ENCODE measurements at regions not wholly inside any gene's neighbourhood (a gene's known extent, or its start where the extent isn't known, plus 50 kb on each side); places are given as distances from the start of the nearest gene placed in this dataset.

DNA sequence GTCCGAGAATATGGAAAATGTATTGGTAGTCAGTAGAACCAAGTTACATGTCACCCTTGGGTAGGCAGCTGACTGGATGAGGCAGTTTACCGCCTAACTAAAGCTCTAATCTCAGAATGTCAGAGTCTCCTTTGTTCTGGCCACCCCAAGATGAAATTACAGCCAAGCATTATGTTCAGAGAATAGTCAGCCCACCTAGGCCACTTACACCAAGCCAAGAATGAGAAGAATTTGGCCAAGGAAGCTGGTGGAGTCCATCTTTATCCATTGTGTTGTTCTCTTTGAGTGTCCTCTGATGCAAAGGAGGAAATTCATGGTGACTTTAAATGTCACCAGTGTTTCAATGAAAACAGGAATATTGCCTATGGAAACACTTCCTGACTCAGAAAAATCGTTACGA, 275.1 kb upstream of the MAP3K1 start:
- no peak for DNase-seq

DNA sequence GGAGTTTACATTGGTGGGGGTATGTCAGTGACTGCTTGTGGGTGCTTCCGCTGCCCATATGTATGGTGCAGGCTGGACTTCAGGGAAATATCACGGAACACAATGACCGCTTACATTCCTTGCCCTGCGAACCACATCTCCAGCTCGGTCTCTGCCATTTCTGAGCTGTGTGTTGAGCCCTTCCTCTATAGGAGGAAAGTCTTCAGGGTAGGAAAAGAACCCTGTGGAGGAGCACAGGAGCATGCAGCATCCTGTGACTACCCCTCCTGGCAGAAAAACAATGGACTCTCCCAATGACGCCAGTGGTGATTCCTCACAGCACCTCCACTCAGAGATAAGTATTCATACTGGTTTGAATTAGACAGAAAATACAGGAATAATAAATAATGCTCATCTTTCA, 276.8 kb upstream of the MAP3K1 start:
- no peak for DNase-seq

DNA sequence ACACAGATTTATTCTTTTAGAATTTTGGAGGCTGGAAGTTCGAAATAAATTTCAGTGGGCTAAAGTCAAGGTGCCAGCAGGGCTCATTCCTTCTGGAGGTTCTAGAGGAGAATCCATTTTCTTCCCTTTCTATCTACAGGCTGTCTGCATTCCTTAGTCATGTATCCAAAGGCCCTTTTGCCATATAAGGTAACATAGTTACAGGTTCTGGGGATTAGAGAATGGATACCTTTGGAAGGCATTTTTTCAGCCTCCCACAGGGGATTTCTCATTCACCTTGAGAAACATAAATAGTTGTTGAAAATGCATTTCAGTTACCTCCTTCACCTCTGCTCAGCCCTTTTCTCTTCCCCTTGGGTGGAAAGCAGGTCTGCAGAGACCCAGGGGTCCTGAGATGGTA, 280.0 kb upstream of the MAP3K1 start:
- DNase-seq, result no peak

DNA sequence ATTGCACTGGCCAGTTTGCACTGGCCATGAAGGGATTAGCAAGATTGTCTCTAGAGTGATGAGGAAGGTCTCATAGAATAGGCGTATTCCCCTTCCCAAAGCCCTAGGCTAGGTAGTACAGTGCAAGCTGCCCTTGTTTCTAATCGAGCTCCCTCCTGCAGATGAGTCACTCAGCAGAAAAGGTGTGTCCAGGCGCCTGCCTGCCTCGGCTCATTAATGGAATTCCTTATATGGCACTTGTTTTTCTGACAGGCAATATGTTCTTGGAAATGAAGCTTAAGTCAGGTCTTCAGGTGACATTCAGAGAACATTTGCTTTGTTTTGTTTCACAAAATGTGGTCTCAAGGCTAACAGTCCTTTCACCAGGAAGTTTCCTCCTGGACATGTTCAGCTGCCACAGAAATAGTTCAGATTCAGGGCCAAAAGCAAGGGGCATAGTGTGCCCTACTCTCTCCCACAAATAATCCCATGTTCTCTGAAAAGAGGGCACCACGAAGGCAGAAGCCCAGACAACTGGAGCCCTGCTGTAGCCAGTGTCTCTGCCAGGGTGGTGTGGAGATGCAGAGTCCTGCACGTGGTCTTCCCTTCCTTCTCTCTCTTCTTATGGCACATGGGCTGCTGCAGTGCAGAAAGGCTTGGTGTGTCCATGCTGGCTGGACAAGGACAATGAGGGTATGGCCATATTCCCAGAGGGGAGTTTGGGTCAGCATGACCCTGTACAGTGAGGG, 281.1 kb upstream of the MAP3K1 start:
- DNase-seq, result peak; percentile 70

DNA sequence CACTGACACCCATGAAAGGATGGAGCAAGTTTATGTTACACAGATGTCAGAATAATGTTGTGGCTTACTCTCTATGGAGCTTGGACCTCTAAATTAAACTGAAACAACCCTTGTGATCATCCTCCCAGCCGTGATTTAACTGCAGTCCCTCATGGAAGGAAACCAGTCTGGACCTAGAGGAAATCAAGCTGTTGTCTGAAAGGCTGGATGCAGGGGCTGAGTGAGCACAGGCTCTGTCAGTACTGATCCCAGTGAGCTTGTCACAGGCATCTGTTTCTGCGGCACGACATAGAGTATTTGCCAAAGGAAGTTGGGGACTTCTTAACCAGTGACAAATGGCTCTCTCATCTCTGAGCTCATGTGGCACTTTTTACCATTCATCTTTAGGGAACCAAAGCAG, 282.9 kb upstream of the MAP3K1 start:
- no peak for DNase-seq

DNA sequence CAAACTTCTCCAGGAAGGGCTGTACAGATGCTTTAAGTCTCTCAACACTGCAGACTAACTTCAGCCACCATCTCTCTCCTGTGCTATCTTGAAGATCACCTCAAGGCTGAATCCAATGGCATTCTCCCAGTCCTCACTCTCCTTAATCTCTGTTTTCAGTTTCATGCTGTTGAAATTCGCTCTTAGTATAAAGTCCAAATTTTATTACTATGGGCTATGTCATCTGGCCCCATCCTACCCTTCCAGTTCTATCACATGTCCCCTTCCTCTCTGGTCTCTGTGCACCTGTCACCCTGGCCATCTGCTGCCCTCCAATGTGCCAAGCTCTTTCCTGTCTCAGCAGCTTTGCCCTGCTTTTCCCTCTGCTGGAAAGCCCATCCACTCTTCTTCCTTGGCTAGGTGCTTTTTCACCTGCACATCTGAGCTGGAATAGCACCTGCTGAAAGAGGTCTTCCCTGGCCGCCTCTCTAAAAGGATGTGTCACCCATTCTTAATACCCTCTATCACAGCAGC, 284.7 kb upstream of the MAP3K1 start:
- DNase-seq, result no peak

DNA sequence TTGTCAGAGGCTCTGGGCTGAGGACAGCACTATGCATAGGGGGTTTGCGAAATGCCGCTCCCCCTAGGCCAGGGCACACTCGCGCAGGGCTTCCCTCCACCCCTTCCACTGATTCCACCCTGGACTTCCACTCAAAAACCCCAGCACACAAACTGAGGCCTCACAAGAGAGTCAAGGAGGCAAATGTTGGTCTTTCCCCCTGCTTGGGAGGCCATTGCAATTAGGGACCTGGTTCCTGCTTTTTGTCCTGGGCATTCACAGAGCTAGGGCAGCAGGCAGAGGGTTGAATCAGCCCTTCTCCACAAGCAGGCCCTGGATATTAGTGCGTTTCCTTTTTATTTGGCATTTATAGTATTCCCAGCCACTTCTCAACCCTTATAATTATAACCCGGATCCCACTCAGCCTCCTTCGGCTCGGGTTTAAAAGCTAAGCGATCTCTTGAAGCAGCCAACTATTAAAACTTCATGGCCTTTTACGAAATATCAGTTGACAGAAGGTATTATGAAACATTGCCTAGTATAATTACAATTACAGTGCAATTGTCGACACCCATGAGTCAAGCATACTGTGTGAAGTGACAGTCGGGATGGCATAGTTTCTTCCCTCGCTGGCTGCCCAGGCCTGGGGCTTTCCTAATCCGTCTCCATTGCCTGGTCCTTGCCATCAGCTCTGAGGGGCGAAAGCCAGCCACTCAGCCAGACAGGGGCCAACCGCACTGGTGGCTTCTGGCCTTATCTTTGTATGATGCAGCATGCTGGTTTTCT, 285.5 kb upstream of the MAP3K1 start:
- DNase-seq, result no peak

DNA sequence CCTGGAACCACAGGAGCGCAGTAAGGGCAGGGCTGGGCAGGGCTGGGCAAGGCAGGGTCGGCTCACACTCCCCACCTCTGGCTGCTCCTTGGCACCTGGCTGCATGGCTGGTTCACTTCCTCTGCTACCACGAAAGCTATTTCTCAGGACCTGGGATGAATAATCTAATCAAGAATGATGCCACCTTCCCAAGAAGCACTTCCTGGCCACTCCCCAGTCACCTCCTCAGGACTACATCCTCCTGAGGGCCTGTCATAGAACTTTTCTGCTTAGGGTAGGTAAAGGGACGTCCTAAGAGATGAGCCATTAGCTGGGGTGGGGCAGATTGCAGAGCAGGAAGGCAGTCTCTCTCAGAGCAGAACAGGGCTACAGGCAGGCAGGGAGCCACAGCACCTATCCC, 288.2 kb upstream of the MAP3K1 start:
- no peak for DNase-seq

DNA sequence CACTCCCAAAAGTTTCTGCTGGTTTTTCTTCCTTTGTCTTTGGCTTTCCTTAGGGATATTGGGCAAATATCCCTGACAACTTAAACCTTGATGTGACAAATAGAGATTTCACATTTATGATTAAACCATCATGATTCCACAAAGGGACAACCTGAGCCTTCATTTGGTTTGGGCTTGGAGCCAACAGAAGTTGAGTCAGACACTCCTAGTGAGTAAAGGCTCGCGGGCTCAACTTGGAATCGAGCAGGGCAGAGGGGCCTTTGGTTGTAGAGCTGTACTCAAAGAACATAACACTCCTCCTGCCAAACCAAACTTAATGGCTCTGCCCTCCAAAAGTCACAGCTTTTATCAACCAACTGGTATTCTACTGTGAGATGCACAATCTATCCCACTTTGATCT, 290.2 kb upstream of the MAP3K1 start:
- DNase-seq, result no peak

DNA sequence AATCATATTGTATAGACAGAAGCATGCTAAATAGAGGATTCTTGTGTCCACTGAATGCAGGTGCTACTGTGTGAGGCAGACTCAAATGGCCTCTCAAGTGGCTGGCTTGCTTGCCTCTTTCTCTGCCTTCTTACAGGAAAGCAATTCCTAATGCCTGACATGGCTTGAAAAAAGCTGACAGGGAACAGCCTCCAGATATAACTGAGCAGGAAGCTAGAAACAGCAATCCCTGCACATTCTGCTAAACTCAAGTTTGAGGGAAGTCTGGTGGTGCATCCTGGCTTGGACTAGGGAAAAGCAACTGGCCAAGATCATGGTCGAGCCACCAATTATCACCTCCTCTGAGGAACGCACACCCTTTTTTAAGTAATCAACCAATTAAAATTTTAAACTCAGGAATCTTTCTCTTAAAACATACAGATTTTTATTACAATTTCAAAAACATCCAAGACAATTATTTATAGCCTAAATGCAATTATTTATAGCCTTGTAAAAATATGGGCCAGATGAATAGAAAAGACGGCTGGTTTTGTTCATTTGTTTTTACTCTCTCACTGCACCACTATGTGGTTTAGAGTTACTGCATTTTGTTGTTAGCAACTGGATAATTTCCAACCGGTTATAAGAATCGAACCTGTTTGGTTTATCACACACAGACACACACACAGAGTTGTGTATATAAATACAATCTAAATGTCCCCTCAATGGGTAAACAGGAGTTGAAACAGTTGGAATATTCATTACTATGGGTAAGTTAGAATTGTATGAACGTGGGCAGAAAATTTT, 290.9 kb upstream of the ANKRD55 start:
- no peak for DNase-seq

DNA sequence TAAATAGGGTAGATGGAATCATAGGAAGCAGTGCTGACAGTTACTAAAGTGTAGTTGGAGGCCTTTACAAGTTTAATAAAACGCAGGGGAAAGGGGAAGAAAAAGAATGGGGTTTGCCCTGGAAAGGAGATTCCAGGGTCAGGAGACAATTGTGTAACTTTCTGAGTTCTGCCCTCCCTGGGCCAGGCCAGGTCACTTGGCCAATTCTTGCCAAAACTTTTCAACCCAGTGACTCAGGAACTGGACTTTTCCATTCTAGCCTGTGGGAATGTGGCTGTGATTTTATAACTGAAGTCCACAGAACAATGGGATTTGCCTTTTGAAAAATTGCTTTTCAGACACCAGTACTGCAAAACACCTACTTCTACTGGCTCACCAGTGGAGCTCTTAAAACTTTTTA, 289.8 kb upstream of the ANKRD55 start:
- no peak for DNase-seq

DNA sequence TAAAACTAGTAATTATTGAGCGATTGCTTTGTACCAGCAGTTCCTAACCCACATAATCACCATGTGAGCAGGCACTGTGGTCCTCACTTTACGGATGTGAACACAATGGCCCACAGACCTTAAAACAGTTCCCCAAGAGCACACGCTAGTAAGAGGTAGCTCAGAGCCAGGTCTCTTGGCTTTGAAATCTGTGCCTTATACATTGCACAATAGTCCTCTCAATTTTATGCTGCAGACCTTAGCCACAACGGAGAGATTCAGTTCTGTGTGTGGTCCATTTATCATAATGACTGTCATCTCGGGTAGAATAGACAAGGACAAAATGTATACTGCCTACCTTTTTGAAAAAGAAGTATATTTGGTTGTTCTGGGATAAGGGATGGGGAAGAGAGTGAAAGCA, 289.0 kb upstream of the ANKRD55 start:
- no peak for DNase-seq

DNA sequence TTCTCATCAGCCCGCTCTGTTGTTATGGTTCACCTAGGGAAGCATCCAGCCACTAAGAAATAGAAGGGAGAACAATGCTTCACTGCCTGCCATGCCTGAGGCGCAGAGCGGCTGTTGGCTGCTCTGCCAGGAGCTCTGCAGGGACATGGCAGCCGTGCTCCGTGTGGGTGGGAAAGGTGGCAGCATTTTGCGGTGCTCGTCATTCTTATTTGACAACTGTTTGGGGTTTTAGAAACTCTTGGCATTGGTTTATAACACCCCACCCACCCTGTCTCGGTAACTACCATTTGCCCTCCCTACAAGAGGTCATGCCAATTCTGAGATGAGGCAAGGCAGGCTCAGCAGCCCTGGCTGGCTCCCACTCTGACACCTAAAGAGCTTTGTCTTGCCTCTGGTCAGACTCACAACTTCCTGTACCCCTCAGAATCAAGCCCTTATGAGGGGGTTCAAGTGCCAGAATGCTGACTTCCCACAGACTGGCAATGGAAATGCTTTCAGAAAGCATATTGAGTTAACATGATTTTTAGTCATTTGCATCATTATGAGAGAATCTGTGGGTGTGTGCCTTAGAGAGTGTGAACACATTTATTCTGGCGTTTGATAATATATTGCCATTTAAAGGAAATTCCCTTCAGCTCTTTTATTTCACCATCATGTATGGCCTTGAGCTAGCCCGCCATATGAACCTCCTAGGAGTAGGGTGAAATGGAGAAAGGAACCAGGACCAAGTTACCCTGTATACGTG, 288.0 kb upstream of the ANKRD55 start:
- DNase-seq, result no peak

DNA sequence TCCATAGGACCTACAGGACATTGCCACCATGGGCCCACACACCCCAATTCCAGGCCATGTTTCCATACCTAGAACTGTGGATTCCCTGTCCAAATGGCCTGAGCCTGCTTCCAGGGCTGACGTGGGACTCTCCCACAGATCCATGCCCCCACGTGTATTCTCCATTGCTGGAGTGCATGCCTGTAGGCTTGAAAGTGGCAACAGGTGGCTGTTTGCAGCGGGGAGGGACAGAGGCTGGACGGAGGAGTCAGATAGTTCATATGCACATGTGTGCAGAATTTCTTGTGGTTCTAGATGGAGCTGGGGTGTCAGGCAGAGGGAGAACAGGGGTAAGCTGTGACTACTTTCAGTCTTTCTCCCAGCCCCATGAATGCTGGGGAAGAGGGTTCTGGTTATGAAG, 285.7 kb upstream of the ANKRD55 start:
- DNase-seq, result no peak

DNA sequence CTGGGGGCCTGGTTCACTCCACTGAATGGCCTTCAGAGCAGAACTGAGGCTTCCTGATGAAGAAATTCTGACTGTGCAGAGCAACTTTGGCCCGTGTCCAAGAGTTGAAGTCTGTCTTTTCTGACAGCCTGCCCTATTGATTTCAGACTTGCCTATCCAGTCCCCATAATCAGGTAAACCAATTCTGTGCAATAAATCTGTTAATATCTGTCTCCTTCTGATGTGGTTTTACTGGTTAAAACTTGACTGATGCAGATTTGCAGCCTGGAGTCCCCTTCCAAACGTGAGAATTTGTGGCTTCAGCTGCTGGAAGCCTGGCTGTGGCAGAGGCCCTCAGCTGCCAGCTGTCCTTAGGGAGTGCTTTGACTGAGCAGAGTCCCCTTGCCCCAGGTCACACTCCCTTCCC, 283.9 kb upstream of the ANKRD55 start:
- no peak for DNase-seq

DNA sequence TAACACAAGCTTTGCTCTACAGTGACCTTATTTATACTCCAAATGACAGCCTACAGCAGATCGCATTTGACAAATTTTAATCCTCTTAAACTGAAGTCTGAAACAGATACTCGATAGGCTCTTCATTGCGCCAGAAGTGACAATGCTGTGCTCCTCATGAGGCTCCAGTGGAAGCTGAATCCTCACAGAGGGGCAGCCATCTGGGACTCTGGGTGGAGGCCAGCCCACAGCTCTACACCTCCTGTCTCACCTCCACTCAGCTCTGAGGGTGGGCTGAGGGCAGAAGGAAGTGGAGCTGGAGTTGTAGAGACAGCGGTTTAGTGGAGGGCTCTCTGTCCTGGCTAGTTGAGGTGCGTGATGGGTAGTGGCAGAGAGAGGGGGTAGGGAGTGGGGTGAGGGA, 283.3 kb upstream of the ANKRD55 start:
- DNase-seq, result no peak

DNA sequence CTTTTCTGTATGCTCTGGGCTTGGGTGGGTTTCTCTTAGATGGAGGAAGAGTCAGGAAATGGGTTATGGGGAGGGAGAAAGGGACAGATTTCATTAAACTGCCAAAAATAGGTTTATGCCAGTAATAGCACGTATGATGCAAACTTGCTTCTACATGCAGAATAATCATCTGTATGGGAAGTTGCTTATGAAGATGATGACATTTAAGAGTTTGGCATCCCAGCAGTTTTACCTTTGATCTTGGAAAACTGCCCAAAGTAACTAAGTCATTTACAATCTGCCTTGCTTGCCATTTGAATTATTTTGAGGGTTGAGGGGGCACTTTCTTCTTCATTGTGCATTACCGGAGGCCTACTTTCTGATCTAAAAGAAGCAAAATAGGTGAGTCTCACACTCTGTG, 282.9 kb upstream of the ANKRD55 start:
- DNase-seq, result no peak

DNA sequence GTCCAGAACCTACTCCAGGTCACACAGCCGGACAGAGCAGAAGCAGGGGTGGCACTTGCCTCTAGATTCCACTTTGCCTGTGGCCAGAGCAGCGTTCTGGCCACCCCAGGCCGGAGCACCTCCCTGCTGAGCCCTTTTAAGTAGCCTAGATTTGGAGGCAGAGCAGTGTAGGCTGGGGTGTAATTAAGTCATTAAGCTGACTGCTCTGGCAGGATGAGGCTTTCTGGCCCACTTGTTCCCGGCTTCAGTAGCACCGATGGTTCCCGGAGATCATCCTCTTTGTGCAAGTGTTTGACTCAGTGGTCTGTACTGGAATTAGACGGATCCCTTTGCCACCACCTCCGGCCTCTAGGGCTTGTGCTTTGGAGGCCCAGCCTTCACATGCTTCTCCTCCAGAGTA, 281.9 kb upstream of the ANKRD55 start:
- DNase-seq, result no peak

DNA sequence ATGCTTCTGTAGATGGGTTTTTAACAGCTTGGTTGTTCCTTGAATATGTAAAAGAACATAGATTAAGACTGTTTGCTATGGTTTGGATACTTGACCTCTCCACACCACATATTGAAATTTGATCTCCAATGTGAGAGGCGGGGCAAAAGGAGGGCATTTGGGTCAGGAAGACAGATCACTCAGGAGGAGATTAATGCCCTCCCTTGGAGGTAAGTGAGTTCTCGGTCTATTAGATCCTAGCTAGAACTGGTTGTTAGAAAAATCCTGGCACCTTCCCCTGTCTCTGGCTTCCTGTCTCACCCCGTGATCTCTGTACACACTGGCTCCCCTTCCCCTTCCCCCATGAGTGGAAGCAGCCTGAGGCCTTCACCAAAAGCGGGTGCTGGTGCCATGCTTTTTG, 281.1 kb upstream of the ANKRD55 start:
- no peak for DNase-seq

DNA sequence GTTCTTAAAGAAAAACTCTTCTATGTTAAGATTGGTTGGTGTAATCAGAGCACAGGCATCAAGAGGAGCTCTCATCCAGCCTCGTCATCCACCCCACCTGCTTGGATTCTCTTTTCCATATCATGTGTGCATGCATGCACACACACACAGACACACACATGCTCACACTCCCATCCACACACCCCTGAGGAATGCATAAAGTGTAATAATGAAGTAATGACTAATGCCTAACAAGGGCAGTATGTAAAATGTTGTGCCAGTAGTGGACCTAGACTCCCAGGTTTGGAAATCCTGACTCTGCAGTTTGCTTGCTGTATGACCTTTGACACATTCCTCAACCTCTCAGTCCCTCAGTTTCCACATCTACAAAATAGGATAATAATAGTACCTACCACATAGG, 280.0 kb upstream of the ANKRD55 start:
- no peak for DNase-seq

DNA sequence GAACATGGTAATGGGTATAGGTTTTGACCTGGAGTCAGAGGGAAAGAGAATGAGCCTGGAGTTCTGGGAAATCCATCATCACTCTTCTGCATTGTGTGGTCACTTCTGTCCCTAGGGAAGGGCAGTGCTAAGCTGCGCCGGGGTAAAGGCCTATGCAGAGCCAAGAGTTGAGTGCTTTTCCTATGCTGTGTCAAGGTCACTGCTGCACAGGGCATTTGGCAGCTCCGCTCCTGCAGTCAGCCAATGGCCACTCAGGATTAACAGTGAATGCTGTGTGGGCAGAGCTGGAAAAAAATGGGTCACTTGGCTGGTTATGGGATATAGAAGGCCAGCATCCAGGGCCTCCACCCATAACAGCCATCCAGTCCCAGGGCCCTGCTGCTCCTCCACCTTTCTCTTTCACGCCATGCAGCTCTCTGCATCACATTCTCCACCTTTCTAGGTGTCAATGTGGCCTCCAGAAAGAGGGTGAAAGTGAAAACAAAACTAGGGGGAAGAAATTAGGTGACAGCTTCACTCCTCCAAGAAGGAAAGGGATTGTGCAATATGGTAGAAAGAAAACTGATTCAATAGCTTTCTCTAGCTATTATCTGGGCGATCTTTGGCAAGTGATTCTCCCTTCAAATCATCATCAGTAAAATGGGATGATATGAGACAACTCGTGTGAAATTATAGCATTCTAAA, 279.3 kb upstream of the ANKRD55 start:
- no peak for DNase-seq

DNA sequence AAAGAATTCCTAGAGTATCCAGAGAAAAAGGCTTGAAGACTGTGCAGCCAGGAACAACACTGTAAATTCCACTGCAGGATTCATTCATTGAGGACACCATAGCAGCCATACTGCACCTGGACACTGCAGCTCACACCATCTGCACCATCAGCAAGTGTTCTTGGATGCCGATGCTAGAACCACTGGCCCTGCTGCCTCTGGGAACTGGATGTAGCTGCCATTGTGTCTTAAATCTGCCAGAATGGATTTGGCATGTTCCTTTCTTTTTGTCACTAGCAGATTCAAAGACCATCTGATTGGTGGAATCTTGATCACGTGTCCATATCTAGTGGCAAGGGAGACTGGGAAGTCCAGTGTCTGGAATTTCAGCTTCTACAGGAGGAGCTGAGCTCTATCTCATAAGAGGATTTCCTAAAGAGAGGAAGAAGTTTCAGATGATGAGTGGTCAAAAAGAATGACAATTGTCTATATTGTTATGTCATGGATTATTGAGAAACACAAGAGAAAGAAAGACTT, 278.3 kb upstream of the ANKRD55 start:
- DNase-seq, result no peak
